Peyer's patch (tissue), 4 donors: ENCODE measurements at regions not wholly inside any gene's neighbourhood (a gene's known extent, or its start where the extent isn't known, plus 50 kb on each side); places are given as distances from the start of the nearest gene placed in this dataset.

Experiments used
- POLR2A ChIP-seq, 2 donors: fragments of 450-650 bp; IDR thresholded peaks; one replicate each; pipeline ENCODE4 v1.5.1; 2017; ENCODE audit warnings: antibody characterized with exemption in 2 of 2, mild to moderate bottlenecking in 2 of 2, moderate library complexity in 2 of 2
- TF ChIP-seq, protein P1 (sequence below), 6 experiments: fragments of 450-650 bp in 4 of 6; fragments of 200-600 bp in 2 of 6; sonication (generic) in 1 of 6; IDR thresholded peaks; one replicate each; pipeline ENCODE4 v1.5.1; 2017 to 2019; ENCODE audit warnings: antibody characterized with exemption in 6 of 6, mild to moderate bottlenecking in 3 of 6, moderate library complexity in 1 of 6

DNA sequence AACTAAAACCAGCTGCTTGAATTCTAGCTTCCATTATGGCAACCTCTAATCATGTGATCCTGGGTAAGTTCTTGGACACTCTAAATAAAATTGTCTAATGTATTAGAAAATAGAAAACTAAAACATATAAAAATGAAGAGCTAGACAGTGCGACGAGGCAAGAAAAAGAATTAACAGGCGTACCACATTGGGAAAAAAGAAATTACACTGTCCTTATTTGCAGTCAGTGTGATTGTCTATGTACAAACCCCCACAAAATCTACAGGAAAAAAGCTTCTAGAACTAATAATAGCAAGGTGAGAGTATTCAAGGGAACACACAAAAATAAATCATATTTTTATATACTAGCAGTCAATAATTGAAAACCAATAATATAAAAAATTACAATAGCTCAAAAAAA, 625.6 kb upstream of the MKI67 start:
- TF ChIP-seq POLR2A (IDR thresholded peaks at IDR 0.05) = no peak
- TF ChIP-seq, protein P1, sequence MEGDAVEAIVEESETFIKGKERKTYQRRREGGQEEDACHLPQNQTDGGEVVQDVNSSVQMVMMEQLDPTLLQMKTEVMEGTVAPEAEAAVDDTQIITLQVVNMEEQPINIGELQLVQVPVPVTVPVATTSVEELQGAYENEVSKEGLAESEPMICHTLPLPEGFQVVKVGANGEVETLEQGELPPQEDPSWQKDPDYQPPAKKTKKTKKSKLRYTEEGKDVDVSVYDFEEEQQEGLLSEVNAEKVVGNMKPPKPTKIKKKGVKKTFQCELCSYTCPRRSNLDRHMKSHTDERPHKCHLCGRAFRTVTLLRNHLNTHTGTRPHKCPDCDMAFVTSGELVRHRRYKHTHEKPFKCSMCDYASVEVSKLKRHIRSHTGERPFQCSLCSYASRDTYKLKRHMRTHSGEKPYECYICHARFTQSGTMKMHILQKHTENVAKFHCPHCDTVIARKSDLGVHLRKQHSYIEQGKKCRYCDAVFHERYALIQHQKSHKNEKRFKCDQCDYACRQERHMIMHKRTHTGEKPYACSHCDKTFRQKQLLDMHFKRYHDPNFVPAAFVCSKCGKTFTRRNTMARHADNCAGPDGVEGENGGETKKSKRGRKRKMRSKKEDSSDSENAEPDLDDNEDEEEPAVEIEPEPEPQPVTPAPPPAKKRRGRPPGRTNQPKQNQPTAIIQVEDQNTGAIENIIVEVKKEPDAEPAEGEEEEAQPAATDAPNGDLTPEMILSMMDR (IDR thresholded peaks at IDR 0.05) = no peak
